GM21528 (cell line): ENCODE measurements at regions not wholly inside any gene's neighbourhood (a gene's known extent, or its start where the extent isn't known, plus 50 kb on each side); places are given as distances from the start of the nearest gene placed in this dataset.
"Not testable (repeated sequence)": the region's sequence is repeated elsewhere in the genome, so short reads cannot be mapped to it uniquely, and the experiment has no call there.

Source experiments
- ATAC-seq: cut with Tn5 transposase; IDR thresholded peaks from one replicate; pipeline ENCODE4 v1.9.1; 2021; ENCODE audit warnings: mild to moderate bottlenecking, moderate library complexity; ENCODE audit not compliant: unreplicated experiment, low FRiP score

DNA sequence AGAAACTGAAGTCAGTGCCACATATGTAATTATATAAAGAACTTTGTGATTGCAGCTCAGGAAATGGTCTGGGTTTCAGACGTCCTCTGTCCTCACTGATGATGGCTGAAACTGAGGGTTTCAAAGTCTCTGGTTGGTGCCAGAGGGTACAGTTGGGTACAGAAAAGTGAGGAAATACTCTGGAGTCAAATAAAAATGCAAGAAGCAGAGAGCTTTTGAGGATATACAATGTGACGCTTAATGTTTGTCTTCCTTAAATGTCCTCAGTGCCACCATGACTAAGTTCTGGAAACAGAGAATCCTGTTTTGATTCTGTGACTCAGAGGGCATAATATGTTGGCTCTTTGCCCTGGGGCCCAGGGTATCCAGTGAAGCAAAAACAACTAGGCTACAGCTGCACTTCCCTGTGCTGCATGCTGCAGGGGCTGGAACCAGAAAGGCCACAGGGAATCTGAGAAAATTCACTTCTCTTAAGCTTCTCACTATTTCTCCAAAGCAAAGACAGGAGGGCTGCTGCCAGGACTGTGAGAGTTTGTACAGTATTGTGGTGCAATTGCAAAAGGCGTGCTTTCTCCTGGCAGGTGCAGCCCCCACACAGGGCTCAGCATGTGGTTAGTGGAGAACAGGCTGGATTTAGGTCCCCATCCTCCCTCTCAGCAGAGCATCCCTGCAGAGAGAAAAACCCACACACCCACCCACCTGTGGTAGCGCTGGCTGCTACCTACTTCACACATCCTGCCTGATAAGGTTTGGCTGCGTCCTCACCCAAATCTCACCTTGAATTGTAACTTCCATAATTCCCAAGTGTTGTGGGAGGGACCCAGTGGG is 169.5 kb upstream of the SVIL start:
- no peak for ATAC-seq

GRCh38 chr10:29802171-29802570 is 167.4 kb upstream of the SVIL start:
- no peak for ATAC-seq

DNA sequence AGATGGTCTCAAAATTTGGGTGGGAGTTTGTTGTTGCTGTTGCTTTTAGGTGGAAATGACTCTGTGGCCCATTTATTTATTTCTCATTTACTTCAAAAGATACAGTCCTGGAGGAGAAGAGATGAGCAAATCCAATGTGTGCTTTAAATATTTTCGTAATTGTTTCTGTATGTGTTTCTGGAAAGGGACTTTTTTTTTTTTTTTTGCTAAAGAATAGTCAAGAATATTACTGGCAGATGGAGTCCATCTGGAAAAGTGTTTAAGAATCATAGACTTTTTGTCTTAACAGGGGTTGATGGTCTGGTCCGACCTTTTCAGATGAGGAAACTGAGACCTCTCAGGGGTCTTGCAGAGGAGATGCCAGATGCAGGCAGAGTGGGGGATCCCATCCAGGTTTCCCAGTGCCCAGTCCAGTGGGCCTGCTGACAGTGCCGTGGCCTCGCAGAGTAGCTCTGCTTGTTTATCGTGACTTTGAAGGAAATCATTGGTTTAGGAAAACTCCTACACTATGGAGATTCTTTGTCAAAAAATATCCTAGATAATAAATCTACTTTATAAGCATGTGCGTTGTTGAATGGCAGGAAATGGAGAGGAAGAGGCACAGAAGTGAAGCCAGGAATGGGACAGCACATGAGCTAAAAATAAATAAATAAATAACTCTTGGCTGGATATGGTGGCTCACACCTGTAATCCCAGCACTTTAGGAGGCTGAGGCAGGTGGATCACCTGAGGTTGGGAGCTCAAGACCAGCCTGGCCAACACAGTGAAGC is 164.3 kb upstream of the SVIL start:
- no peak for ATAC-seq

GRCh38 chr10:29797616-29798015 is 162.8 kb upstream of the SVIL start:
- ATAC-seq, result no peak

DNA sequence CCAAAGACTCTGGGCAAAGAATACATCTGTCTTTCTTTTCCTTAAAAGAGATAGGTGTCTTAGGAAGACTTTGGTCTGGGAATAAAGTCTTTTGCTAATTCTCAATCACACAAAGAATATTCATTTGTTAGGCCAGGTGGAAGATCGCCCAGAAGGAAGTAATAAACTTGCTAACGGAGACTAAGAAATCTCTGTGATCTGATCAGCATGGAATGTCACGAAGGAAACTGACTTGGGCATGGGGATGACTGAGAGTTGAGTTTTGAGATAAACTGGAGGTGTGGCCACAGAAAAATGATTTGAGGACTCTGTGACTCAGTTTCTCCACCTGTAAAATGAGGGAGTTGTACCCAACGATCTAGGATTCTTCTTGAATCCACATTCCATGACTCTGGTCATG is 161.1 kb upstream of the SVIL start:
- ATAC-seq, result no peak

DNA sequence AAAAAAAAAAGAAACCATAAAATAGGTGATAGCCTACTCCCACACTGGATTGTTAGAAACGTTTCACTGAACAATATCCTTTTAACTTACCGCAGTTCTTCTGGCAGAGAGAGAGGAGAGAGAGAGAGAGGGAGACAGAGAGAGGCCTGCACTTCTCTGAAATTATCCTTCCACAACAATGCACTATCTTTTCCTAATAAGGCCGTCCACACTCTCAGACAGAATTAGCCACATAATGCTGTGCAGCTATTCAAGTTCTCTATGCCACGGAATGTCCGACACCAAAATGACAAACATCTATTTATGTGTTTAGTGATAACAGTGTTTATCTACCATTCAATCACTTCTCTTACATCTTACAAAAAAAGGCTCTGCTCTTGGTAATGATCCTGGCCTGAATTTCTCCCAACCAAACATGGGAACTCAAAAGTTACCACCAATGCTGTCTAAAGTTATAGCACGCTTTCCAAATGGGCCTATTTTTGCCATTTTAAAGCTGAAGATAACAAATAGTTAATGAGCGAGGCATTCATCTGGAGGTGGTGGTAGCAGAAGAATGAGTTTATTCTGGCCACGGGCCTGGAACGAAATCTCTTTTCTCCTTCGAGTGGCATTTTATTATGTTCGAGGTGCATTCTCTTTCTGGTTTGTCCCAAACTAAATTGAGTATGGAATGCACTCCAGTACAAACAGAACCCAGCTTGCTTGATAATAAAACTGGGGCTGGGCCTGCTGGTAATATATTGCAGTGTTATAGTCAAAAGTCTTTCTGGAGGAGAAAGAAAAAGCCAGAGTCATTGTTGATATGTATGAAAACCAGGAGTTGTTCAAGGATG is 160.2 kb upstream of the SVIL start:
- ATAC-seq, result no peak

- ATAC-seq, result no peak
Observed at GRCh38 chr10:29791773-29792172, 157.0 kb upstream of the SVIL start.

GRCh38 chr10:29790207-29790606 is 155.4 kb upstream of the SVIL start:
- ATAC-seq, result no peak

GRCh38 chr10:29788113-29788512 is 153.3 kb upstream of the SVIL start:
- ATAC-seq, result no peak

- no peak for ATAC-seq
Observed at GRCh38 chr10:29785701-29786100, 150.9 kb upstream of the SVIL start.

DNA sequence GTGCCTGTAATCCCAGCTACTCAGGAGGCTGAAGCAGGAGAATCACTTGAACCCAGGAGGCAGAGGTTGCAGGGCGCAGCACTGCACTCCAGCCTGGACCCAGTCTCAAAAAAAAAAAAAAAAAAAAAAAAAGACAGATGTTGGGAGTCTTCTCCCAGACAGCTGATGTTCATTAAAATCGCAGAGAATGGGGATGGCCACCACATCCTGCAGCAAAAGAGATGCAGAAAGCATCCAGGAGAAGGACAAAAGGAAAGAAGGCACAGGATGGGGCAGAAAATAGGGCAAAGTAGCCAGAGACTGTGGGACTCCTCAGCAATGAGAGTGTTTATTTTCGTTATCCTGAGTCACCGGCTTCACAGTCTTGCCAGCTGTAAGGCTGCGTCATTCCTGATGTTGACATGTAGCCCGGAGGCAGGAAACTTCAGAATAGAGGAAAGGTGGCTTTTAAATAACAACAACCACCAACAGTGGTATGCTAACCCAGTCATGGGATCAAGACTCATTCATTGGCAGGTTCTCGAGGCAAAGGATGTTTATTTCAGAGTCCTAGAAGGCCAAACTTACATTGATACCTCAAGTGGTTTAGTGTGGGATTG is 149.5 kb upstream of the SVIL start:
- ATAC-seq, result no peak

- ATAC-seq, result no peak
Observed at GRCh38 chr10:29783201-29783947, 148.6 kb upstream of the SVIL start.

DNA sequence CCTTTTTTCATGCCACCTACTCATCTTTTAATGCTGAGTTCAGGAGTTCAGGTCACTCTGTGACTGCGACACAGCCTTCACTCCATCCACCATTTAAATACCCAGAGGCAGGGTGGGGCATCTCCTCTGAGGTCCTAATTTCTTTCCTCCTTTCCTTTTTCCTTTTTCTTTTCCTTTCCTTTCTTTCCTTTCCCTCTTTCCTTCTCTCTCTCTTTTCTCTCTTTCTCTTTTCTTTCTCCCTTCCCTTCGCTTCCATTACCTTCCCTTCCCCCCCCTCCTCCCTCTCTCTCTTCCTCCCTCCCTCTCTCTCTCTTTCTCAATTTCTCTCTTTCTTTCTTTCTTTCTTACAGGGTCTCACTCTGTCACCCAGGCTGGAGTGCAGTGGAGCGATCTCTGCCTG is 145.9 kb upstream of the SVIL start:
- ATAC-seq, result no peak

DNA sequence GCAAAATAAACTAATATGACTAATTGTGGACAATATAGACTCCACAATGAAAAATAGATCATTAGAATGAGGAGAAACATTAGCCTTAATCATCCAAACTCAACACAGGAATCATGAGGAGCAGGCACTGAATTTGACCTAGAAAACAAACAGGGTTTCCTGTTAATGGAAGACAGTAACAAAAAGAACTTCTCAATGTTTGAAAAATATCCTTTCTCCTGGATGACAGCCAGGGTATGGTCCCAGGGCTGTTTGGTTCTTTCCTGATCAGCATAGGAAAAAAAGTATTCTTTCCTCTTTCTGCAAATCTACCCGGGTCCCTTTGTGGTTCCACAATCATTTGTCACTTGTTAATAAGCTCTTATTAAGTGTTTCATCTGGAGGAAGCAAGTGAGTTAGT is 145.3 kb upstream of the SVIL start:
- no peak for ATAC-seq

- ATAC-seq, result no peak
Observed at GRCh38 chr10:29776246-29776645, 141.5 kb upstream of the SVIL start.

GRCh38 chr10:29774475-29774874 is 139.7 kb upstream of the SVIL start:
- ATAC-seq, result no peak

DNA sequence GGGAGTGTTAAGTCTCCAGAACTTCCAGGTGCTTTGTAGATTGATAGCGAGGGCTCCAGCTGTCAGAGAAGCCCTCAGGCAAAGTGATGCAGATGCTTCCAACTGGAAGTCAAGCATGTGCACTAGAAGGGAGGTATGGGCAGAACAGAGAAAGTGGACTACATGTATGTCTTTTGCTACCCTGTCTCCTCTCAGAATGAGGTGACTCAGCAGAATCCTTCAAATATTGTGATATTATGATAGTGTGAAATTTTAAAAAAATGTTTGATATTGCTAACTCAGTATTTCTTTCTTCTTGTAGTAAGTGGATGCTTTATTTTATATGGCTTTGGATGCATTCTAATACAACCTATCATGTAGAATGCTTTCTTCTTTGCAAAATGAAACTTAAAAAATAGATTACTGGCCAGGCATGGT is 138.9 kb upstream of the SVIL start:
- ATAC-seq, result no peak

DNA sequence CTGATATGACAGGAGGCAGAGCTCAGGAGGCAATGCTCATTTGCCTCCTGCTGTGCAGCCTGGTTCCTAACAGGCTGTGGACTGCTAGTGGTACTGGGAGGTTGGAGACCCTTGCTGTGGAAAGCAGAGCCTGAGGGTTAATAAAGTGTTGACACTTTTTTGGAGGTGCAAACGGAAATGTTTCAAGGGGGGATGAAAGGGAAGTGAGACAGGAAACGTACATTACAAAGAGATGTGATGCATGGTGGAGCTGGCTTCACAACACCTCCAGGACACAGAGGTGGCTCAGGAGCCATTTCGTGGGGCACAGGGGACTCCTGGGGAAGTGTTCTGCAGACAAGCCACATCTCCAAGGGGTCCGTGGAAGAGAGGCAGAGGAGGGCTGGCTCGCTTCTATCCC is 137.6 kb upstream of the SVIL start:
- no peak for ATAC-seq

GRCh38 chr10:29771376-29771775 is 136.6 kb upstream of the SVIL start:
- no peak for ATAC-seq

DNA sequence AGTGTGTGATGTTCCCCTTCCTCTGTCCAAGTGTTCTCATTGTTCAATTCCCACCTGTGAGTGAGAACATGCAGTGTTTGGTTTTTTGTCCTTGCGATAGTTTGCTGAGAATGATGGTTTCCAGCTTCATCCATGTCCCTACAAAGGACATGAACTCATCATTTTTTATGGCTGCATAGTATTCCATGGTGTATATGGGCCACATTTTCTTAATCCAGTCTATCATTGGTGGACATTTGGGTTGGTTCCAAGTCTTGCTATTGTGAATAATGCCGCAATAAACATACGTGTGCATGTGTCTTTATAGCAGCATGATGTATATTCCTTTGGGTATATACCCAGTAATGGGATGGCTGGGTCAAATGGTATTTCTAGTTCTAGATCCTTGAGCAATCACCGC is 134.5 kb upstream of the SVIL start:
- ATAC-seq, result not testable (repeated sequence)
